ENCODE measurements at regions not wholly inside any gene's neighbourhood (a gene's known extent, or its start where the extent isn't known, plus 50 kb on each side); places are given as distances from the start of the nearest gene placed in this dataset.
"Not testable (repeated sequence)": the region's sequence is repeated elsewhere in the genome, so short reads cannot be mapped to it uniquely, and the experiment has no call there.

GRCh38 chr22:22193923-22194322 is 50.7 kb upstream of the VPREB1 start:
- no peak for DNase-seq (ENCODE audit: low spot score)

GRCh38 chr22:22193462-22193861 is 51.1 kb upstream of the VPREB1 start:
- not testable (repeated sequence) for DNase-seq (ENCODE audit: low spot score)

GRCh38 chr22:22193006-22193405 is 51.6 kb upstream of the VPREB1 start:
- not testable (repeated sequence) for DNase-seq (ENCODE audit: low spot score)

GRCh38 chr22:22189796-22190195 is 54.8 kb upstream of the VPREB1 start:
- DNase-seq (ENCODE audit: low spot score) = not testable (repeated sequence)

- DNase-seq (ENCODE audit: low spot score) = not testable (repeated sequence)
Observed at GRCh38 chr22:22187863-22188262, 56.7 kb upstream of the VPREB1 start.

GRCh38 chr22:22187299-22187698 is 57.3 kb upstream of the VPREB1 start:
- no peak for DNase-seq (ENCODE audit: low spot score)

- DNase-seq (ENCODE audit: low spot score) = no peak
Observed at GRCh38 chr22:22185844-22186499, 58.6 kb upstream of the VPREB1 start.

- no peak for DNase-seq (ENCODE audit: low spot score)
Observed at GRCh38 chr22:22185217-22185616, 59.4 kb upstream of the VPREB1 start.

- no peak for DNase-seq (ENCODE audit: low spot score)
Observed at GRCh38 chr22:22184277-22184807, 60.2 kb upstream of the VPREB1 start.

GRCh38 chr22:22182990-22183264 is 61.7 kb upstream of the VPREB1 start:
- no peak for DNase-seq (ENCODE audit: low spot score)

GRCh38 chr22:22182218-22182989 is 62.2 kb upstream of the VPREB1 start:
- DNase-seq (ENCODE audit: low spot score) = no peak

GRCh38 chr22:22181341-22181850 is 63.2 kb upstream of the VPREB1 start:
- DNase-seq (ENCODE audit: low spot score) = no peak

GRCh38 chr22:22180738-22181285 is 63.8 kb upstream of the VPREB1 start:
- DNase-seq (ENCODE audit: low spot score) = no peak

- no peak for DNase-seq (ENCODE audit: low spot score)
Observed at GRCh38 chr22:22179858-22180257, 64.7 kb upstream of the VPREB1 start.

GRCh38 chr22:22178992-22179391 is 65.6 kb upstream of the VPREB1 start:
- DNase-seq (ENCODE audit: low spot score) = no peak

GRCh38 chr22:22178355-22178965 is 66.1 kb upstream of the VPREB1 start:
- no peak for DNase-seq (ENCODE audit: low spot score)

- DNase-seq (ENCODE audit: low spot score) = no peak
Observed at GRCh38 chr22:22176929-22177616, 67.5 kb upstream of the VPREB1 start.

GRCh38 chr22:22172896-22173628 is 71.5 kb upstream of the VPREB1 start:
- not testable (repeated sequence) for DNase-seq (ENCODE audit: low spot score)

- DNase-seq (ENCODE audit: low spot score) = no peak
Observed at GRCh38 chr22:22171357-22172218, 73.0 kb upstream of the VPREB1 start.

GRCh38 chr22:22169923-22170322 is 74.7 kb upstream of the VPREB1 start:
- no peak for DNase-seq (ENCODE audit: low spot score)
